GM06990 (cell line): ENCODE measurements at regions not wholly inside any gene's neighbourhood (a gene's known extent, or its start where the extent isn't known, plus 50 kb on each side); places are given as distances from the start of the nearest gene placed in this dataset.

Experiments
- DNase-seq: peaks from one replicate; pipeline ENCODE4 v3.0.0-alpha.2; 2011; ENCODE audit not compliant: insufficient read length; ENCODE audit errors: extremely low read depth
- H3K27me3 ChIP-seq: replicated peaks from 2 replicates; pipeline ENCODE4 v1.6.0; 2011; ENCODE audit warnings: low read length; ENCODE audit not compliant: control insufficient read depth, insufficient read depth
- H3K36me3 ChIP-seq: 2 replicates; pipeline ENCODE4 v1.5.1; 2011; ENCODE audit warnings: low read length; ENCODE audit not compliant: control insufficient read depth, insufficient read depth
- H3K4me3 ChIP-seq: replicated peaks from 2 replicates; pipeline ENCODE4 v1.5.1; 2011; ENCODE audit warnings: low read depth, mild to moderate bottlenecking, control low read depth, low read length
- TF ChIP-seq, protein P1 (sequence below): IDR thresholded peaks from 2 replicates; pipeline ENCODE4 v1.5.1; 2011; ENCODE audit warnings: low read length, control low read depth, mild to moderate bottlenecking, inconsistent platforms; ENCODE audit not compliant: insufficient read depth, poor library complexity, severe bottlenecking

DNA sequence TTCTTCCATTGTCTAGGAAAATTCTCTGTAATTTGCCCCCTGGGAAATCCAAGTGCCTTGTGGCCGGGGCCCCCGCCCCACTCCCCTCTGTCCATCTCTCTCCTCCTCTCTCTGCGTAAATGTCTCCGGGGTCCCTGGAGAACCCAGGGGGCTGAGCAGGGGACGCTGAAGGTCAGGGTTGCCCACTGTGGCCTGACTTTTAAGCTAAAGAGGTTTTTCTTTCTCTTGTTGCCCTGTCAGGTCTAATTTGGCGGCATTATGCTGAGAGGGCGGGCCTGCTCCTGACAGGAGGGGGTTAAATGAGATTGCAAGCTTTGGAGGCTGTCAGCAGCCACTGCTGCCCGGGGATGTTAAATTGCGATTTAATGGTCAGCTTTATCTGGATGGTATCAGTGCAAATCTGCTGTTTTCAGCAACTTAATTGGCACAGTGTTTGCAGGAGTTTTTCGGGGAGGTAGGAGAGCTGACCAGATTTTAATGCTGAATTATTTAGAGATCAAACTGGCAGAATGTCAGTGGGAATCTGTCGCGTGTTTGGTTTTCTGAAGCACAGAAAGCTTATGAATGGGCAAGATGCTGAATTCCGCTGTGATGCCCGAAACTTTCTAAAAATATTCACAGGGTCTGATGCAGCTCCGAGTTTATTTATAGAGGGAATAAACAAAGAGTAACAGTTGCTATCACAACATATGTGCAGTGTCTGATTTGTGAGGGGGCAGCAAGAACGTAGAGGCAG is 93.2 kb upstream of the SOX1 start:
- TF ChIP-seq, protein P1, sequence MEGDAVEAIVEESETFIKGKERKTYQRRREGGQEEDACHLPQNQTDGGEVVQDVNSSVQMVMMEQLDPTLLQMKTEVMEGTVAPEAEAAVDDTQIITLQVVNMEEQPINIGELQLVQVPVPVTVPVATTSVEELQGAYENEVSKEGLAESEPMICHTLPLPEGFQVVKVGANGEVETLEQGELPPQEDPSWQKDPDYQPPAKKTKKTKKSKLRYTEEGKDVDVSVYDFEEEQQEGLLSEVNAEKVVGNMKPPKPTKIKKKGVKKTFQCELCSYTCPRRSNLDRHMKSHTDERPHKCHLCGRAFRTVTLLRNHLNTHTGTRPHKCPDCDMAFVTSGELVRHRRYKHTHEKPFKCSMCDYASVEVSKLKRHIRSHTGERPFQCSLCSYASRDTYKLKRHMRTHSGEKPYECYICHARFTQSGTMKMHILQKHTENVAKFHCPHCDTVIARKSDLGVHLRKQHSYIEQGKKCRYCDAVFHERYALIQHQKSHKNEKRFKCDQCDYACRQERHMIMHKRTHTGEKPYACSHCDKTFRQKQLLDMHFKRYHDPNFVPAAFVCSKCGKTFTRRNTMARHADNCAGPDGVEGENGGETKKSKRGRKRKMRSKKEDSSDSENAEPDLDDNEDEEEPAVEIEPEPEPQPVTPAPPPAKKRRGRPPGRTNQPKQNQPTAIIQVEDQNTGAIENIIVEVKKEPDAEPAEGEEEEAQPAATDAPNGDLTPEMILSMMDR = no peak
- DNase-seq = no peak
- no peak overlapping the region for H3K4me3 ChIP-seq
- no peaks in the 10 kb centered on the region for H3K36me3 ChIP-seq
- H3K27me3 ChIP-seq = no peaks in the 10 kb centered on the region

DNA sequence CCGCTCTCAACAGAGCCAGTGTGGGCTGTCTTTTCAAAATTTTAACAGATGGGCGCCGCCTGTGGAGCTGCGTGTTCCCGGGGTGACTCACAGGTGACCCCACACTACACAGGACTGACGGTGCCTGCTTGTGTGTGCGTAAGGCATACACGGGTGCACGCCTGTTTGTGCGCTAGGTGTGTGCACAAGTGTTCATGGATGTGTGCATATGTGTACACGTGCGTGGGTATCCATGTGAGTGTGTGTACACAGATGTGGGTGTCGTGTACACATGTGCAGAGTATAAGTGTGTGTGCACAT is 92.7 kb upstream of the SOX1 start:
- Histone ChIP-seq H3K4me3 (no peak overlapping the region), H3K27me3 (no peaks in the 10 kb centered on the region), H3K36me3 (no peaks in the 10 kb centered on the region)
- DNase-seq = no peak
- TF ChIP-seq, protein P1 = no peak

DNA sequence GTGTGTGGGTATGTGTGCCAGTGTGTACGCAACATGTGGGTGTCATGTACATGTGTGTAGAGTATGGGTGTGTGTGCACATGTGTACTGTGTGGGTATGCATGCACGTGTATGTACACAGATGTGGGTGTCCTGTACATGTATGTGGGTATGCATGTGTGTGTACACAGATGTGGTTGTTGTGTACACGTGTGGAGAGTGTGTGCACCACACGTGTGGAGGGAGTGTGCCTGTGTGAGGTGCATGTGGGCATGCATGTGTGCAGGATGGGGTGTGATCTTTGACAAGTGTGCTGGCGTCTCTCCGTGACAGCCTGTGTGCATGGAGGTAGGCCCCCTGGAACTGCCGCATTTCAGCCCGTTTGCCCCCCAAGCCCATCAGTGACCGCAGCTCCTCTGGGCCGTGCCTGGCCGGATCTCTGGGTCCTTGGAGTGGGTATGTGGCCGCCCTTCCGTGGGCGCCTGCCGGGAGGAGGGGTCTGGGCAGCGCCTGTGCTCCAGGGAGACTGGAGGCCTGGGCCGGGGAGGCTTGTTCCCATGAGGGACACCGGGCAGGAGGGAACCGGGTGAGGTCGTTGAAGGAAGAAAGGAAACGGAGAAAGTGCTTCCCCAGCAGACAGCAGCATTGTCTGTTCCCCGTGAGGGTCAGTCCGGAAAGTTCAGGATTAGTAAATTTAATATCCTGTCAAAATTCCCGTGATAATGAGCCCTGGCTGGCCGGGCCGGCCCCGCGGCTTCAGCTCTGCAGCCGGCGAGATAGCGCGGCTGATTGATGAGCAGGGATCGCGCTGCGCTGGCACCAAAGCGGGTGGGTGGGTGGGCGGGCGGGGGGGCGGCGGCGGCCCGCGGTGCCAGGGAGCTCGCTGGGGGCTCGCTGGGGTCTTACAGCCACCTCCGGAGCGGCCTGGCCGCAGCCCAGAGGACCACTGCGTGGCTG is 91.1 kb upstream of the SOX1 start:
- H3K36me3 ChIP-seq = no peaks in the 10 kb centered on the region
- H3K4me3 ChIP-seq = no peak overlapping the region
- no peaks in the 10 kb centered on the region for H3K27me3 ChIP-seq
- TF ChIP-seq, protein P1 = no peak
- DNase-seq = no peak

DNA sequence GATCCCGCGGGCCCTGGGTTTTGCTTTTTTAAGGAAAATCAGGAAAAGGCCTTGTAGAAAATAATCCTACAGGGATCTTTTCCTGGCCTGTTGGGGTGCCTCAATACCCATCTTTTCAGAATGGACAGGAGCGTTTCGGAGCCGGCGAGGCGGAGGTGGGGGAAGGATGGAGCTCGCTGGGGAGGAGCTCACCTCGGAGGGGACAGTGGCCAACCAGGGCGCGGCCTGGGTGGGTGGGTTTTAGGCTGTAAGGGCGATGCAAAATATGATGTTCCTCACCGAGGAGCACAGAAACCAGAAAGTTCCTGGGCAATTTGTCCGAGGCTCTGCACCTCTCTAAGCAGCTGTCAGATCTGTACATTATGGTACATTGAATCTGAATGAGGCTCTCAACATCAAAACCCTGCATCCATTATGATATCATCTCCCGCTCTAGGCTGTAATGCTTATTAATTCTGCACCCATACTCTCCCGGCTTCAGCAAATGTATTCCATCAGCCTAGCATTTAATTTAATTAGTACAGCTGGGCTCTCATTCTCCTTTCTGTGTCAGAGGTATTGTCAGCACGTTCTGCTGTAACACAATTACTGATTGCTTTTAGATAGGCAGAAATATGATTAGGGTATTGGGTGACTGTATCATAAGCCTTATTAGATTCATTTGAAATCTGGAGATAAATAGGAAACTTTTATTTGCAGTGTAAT is 90.3 kb upstream of the SOX1 start:
- Histone ChIP-seq H3K4me3 (no peak overlapping the region), H3K36me3 (no peaks in the 10 kb centered on the region), H3K27me3 (no peaks in the 10 kb centered on the region)
- TF ChIP-seq, protein P1 = no peak
- DNase-seq = no peak

DNA sequence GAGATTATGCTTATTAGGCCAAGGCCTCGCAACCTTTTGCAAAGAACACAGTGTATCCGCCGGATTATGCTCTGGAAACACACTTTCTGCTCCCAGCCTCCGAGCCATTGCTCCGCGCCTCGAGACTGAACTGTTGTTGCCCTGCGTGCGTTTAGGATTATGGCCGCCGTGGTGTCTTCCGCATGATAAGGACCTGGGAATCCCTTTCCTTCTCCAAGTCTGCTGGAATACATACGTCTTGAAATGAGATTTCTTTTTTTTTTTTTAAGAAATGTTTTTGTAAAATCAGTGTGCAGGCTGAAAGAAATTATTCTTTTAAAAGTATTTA is 89.8 kb upstream of the SOX1 start:
- no peak overlapping the region for H3K4me3 ChIP-seq
- no peaks in the 10 kb centered on the region for H3K36me3 ChIP-seq
- no peak for DNase-seq
- TF ChIP-seq, protein P1 = no peak
- H3K27me3 ChIP-seq = no peaks in the 10 kb centered on the region
